ENCODE measurements at regions not wholly inside any gene's neighbourhood (a gene's known extent, or its start where the extent isn't known, plus 50 kb on each side); places are given as distances from the start of the nearest gene placed in this dataset.
"Not testable (repeated sequence)": the region's sequence is repeated elsewhere in the genome, so short reads cannot be mapped to it uniquely, and the experiment has no call there.

DNA sequence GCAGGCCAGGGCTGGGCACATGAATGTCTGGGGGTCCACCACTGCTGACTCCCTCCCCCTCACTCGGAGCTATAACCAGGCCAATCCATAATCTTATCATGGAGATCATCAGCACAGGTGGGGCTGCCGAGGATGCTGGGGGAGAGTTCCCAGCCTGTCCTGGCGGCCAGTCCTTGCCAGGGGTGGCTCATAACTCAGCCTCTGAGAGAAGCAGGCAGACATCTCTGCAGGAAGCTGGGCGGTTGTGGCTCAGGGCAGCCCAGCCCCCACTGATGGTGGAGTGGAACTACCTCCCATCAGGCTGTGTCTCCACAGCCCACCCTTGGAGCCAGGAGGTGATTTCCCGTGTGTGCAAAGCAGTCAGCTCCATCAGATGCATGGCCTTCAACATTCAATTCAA, 109.4 kb upstream of the ZNF92 start:
- Histone ChIP-seq H3K27ac (ENCODE audit: insufficient read depth, low read length) (no peak overlapping the region), H2AFZ (ENCODE audit: low read length) (no peak overlapping the region), H3K4me1 (ENCODE audit: control insufficient read depth, extremely low read depth, insufficient read depth, low read length) (no peaks in the 10 kb centered on the region), H3K4me2 (ENCODE audit: extremely low read depth, insufficient read depth, low read length) (no peak overlapping the region), H4K20me1 (ENCODE audit: control insufficient read depth, extremely low read depth, insufficient read depth, low read length) (no peaks in the 10 kb centered on the region), H3K9ac (ENCODE audit: insufficient read depth, low read length) (no peak overlapping the region), H3K9me3 (ENCODE audit: control insufficient read depth, insufficient read depth, low read depth, low read length) (no peaks in the 10 kb centered on the region), H3K4me3 (replicated peaks in 1 of 4; ENCODE audit: control extremely low read depth in 1 of 4, insufficient read depth in 1 of 4, low read depth in 3 of 4, low read length in 4 of 4) (no peak overlapping the region), H3K79me2 (ENCODE audit: control insufficient read depth, insufficient read depth, low read length) (no peaks in the 10 kb centered on the region), H3K36me3 (ENCODE audit: control insufficient read depth, insufficient read depth, low read length) (no peaks in the 10 kb centered on the region), H3K27me3 (ENCODE audit: control insufficient read depth, insufficient read depth, low read length) (peaks cover 5% of the 10 kb centered on the region)
- TF ChIP-seq, protein P1, sequence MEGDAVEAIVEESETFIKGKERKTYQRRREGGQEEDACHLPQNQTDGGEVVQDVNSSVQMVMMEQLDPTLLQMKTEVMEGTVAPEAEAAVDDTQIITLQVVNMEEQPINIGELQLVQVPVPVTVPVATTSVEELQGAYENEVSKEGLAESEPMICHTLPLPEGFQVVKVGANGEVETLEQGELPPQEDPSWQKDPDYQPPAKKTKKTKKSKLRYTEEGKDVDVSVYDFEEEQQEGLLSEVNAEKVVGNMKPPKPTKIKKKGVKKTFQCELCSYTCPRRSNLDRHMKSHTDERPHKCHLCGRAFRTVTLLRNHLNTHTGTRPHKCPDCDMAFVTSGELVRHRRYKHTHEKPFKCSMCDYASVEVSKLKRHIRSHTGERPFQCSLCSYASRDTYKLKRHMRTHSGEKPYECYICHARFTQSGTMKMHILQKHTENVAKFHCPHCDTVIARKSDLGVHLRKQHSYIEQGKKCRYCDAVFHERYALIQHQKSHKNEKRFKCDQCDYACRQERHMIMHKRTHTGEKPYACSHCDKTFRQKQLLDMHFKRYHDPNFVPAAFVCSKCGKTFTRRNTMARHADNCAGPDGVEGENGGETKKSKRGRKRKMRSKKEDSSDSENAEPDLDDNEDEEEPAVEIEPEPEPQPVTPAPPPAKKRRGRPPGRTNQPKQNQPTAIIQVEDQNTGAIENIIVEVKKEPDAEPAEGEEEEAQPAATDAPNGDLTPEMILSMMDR (conservative IDR thresholded peaks at IDR 0.05 in 1 of 2, IDR thresholded peaks at IDR 0.05 in 1 of 2; ENCODE audit: low read depth in 1 of 2, low read length in 2 of 2) = no peak
- TF ChIP-seq EZH2 (IDR thresholded peaks at IDR 0.05; ENCODE audit: low read length, missing control alignments) = no peak
- DNase-seq (ENCODE audit: low read depth in 2 of 2) = no peak

DNA sequence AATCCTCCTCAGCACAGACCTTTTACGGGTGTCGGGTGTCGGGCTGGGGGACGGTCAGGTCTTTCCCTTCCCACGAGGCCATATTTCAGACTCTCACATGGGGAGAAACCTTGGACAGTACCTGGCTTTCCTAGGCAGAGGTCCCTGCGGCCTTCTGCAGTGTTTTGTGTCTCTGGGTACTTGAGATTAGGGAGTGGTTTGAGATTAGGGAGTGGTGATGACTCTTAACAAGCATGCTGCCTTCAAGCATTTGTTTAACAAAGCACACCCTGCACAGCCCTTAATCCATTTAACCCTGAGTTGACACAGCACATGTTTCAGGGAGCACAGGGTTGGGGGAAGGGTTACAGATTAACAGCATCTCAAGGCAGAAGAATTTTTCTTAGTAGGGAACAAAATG, 113.0 kb upstream of the ZNF92 start:
- H3K36me3 ChIP-seq (ENCODE audit: control insufficient read depth, insufficient read depth, low read length); H3K4me2 ChIP-seq (ENCODE audit: extremely low read depth, insufficient read depth, low read length); H3K4me3 ChIP-seq (replicated peaks in 1 of 4; ENCODE audit: control extremely low read depth in 1 of 4, insufficient read depth in 1 of 4, low read depth in 3 of 4, low read length in 4 of 4); H3K79me2 ChIP-seq (ENCODE audit: control insufficient read depth, insufficient read depth, low read length); H3K9me3 ChIP-seq (ENCODE audit: control insufficient read depth, insufficient read depth, low read depth, low read length); H3K27me3 ChIP-seq (ENCODE audit: control insufficient read depth, insufficient read depth, low read length); H4K20me1 ChIP-seq (ENCODE audit: control insufficient read depth, extremely low read depth, insufficient read depth, low read length); H3K9ac ChIP-seq (ENCODE audit: insufficient read depth, low read length); H2AFZ ChIP-seq (ENCODE audit: low read length); H3K4me1 ChIP-seq (ENCODE audit: control insufficient read depth, extremely low read depth, insufficient read depth, low read length); H3K27ac ChIP-seq (ENCODE audit: insufficient read depth, low read length); DNase-seq (ENCODE audit: low read depth in 2 of 2): not testable (repeated sequence)

DNA sequence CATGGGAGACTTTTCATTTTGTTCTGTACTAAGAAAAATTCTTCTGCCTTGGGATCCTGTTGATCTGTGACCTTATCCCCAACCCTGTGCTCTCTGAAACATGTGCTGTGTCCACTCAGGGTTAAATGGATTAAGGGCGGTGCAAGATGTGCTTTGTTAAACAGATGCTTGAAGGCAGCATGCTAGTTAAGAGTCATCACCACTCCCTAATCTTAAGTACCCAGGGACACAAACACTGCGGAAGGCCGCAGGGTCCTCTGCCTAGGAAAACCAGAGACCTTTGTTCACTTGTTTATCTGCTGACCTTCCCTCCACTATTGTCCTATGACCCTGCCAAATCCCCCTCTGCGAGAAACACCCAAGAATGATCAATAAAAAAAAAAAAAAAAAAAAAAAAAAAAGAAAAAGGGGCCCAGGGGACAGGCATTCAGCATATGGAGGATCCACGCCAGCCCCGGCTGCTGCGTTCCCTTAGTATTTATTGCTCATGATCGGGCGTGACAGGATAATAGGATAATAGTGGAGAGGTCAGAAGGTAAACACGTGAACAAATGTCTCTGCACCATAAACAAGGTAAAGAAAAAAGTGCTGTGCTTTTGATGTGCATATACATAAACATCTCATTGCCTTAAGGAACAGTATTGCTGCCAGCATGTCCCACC, 113.7 kb upstream of the ZNF92 start:
- not testable (repeated sequence) for DNase-seq (ENCODE audit: low read depth in 2 of 2)

DNA sequence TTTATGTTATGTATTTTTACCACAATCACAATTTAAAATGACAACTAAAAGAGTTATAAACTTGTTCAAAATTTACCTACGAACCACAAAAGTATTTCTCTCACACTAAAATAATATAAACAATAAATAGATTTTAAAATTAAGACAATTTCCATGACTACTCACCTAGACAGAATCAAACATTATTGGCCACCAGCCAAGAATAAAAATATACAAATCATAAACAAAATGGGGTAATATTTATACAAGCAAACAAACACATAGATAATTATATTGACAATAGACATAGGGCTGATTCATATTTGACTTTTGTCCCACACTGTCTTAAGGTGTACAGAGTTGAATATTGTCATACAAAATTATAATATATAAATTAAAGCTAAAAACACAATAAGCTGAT, 119.6 kb upstream of the ZNF92 start:
- Histone ChIP-seq H3K4me3 (replicated peaks in 1 of 4; ENCODE audit: control extremely low read depth in 1 of 4, insufficient read depth in 1 of 4, low read depth in 3 of 4, low read length in 4 of 4) (no peak overlapping the region), H3K79me2 (ENCODE audit: control insufficient read depth, insufficient read depth, low read length) (no peaks in the 10 kb centered on the region), H3K9me3 (ENCODE audit: control insufficient read depth, insufficient read depth, low read depth, low read length) (no peaks in the 10 kb centered on the region), H3K36me3 (ENCODE audit: control insufficient read depth, insufficient read depth, low read length) (no peaks in the 10 kb centered on the region), H3K9ac (ENCODE audit: insufficient read depth, low read length) (no peak overlapping the region), H3K4me1 (ENCODE audit: control insufficient read depth, extremely low read depth, insufficient read depth, low read length) (no peaks in the 10 kb centered on the region), H4K20me1 (ENCODE audit: control insufficient read depth, extremely low read depth, insufficient read depth, low read length) (no peaks in the 10 kb centered on the region), H3K27ac (ENCODE audit: insufficient read depth, low read length) (no peak overlapping the region), H2AFZ (ENCODE audit: low read length) (no peak overlapping the region), H3K4me2 (ENCODE audit: extremely low read depth, insufficient read depth, low read length) (no peak overlapping the region), H3K27me3 (ENCODE audit: control insufficient read depth, insufficient read depth, low read length) (no peaks in the 10 kb centered on the region)
- no peak for TF ChIP-seq EZH2 (IDR thresholded peaks at IDR 0.05; ENCODE audit: low read length, missing control alignments)
- TF ChIP-seq, protein P1 (conservative IDR thresholded peaks at IDR 0.05 in 1 of 2, IDR thresholded peaks at IDR 0.05 in 1 of 2; ENCODE audit: low read depth in 1 of 2, low read length in 2 of 2) = no peak
- DNase-seq (ENCODE audit: low read depth in 2 of 2) = no peak

More for the DNA sequence above, 113.7 kb upstream of the ZNF92 start:
- H3K27ac ChIP-seq (ENCODE audit: insufficient read depth, low read length); H3K4me1 ChIP-seq (ENCODE audit: control insufficient read depth, extremely low read depth, insufficient read depth, low read length); H3K9ac ChIP-seq (ENCODE audit: insufficient read depth, low read length); H3K27me3 ChIP-seq (ENCODE audit: control insufficient read depth, insufficient read depth, low read length); H3K79me2 ChIP-seq (ENCODE audit: control insufficient read depth, insufficient read depth, low read length); H3K4me3 ChIP-seq (replicated peaks in 1 of 4; ENCODE audit: control extremely low read depth in 1 of 4, insufficient read depth in 1 of 4, low read depth in 3 of 4, low read length in 4 of 4); H3K36me3 ChIP-seq (ENCODE audit: control insufficient read depth, insufficient read depth, low read length); H2AFZ ChIP-seq (ENCODE audit: low read length); H3K9me3 ChIP-seq (ENCODE audit: control insufficient read depth, insufficient read depth, low read depth, low read length); H4K20me1 ChIP-seq (ENCODE audit: control insufficient read depth, extremely low read depth, insufficient read depth, low read length); H3K4me2 ChIP-seq (ENCODE audit: extremely low read depth, insufficient read depth, low read length): not testable (repeated sequence)
